Hepatocyte (in vitro differentiated cells): ENCODE measurements at regions not wholly inside any gene's neighbourhood (a gene's known extent, or its start where the extent isn't known, plus 50 kb on each side); places are given as distances from the start of the nearest gene placed in this dataset.

Experiments used
- CTCF ChIP-seq: fragments of 200-600 bp; sonication (generic); IDR thresholded peaks from 2 replicates; pipeline ENCODE4 v1.5.1; 2016; ENCODE audit warnings: antibody characterized with exemption, mild to moderate bottlenecking; ENCODE audit not compliant: poor library complexity
- EZH2 ChIP-seq: fragments of 200-600 bp; sonication (generic); IDR thresholded peaks from 2 replicates; pipeline ENCODE4 v1.6.1; 2016; ENCODE audit warnings: antibody characterized with exemption, mild to moderate bottlenecking, borderline replicate concordance
- EZH2phosphoT487 ChIP-seq: fragments of 200-600 bp; sonication (generic); IDR thresholded peaks from one replicate; pipeline ENCODE4 v1.6.1; 2018; ENCODE audit warnings: antibody characterized with exemption, mild to moderate bottlenecking, low read depth, moderate library complexity; ENCODE audit not compliant: unreplicated experiment, severe bottlenecking

GRCh38 chr10:78181381-78182055 lies 147.9 kb downstream of the RPS24 start:
- TF ChIP-seq EZH2phosphoT487 (no peak), CTCF (no peak), EZH2 (no peak)
